Erythroblast (primary cell): ENCODE measurements at regions not wholly inside any gene's neighbourhood (a gene's known extent, or its start where the extent isn't known, plus 50 kb on each side); places are given as distances from the start of the nearest gene placed in this dataset.
"Not testable (repeated sequence)": the region's sequence is repeated elsewhere in the genome, so short reads cannot be mapped to it uniquely, and the experiment has no call there.

Experiments
- DNase-seq, 2 experiments: peaks; one replicate each; lab custom pipeline; 2025; lab: John Stamatoyannopoulos, UW
- GATA1 ChIP-seq: IDR thresholded peaks from 2 replicates; pipeline ENCODE4 v1.6.1; 2011; ENCODE audit warnings: low read depth, mild to moderate bottlenecking, control low read depth, low read length, moderate library complexity
- POLR2A ChIP-seq: IDR thresholded peaks from 2 replicates; pipeline ENCODE4 v1.6.1; 2011; ENCODE audit warnings: mild to moderate bottlenecking, low read length

GRCh38 chr1:228796945-228797344 lies 61.7 kb downstream of the RHOU start:
- not testable (repeated sequence) for DNase-seq

- TF ChIP-seq POLR2A (no peak), GATA1 (no peak)
These were observed 62.8 kb downstream of the RHOU start for GRCh38 chr1:228798035-228798434.

GRCh38 chr1:228798548-228798947 lies 63.3 kb downstream of the RHOU start:
- DNase-seq = no peak
- no peak for TF ChIP-seq GATA1
- TF ChIP-seq POLR2A = no peak

More at GRCh38 chr1:228798035-228798434, 62.8 kb downstream of the RHOU start:
- DNase-seq = no peak

GRCh38 chr1:228799924-228800323 lies 64.6 kb downstream of the RHOU start:
- DNase-seq = no peak
- TF ChIP-seq GATA1 (no peak), POLR2A (no peak)

- TF ChIP-seq POLR2A = no peak
- TF ChIP-seq GATA1 = no peak
- DNase-seq = no peak
These were observed 65.8 kb downstream of the RHOU start for GRCh38 chr1:228801068-228801467.

- no peak for DNase-seq
- TF ChIP-seq POLR2A (no peak), GATA1 (no peak)
These were observed 67.3 kb downstream of the RHOU start for GRCh38 chr1:228802386-228803220.

GRCh38 chr1:228803421-228803820 lies 68.1 kb downstream of the RHOU start:
- DNase-seq = no peak
- no peak for TF ChIP-seq GATA1
- no peak for TF ChIP-seq POLR2A

GRCh38 chr1:228804173-228804572 lies 68.9 kb downstream of the RHOU start:
- TF ChIP-seq GATA1 (no peak), POLR2A (no peak)
- DNase-seq = no peak

GRCh38 chr1:228804640-228805413 lies 69.5 kb downstream of the RHOU start:
- no peak for DNase-seq
- TF ChIP-seq POLR2A = no peak
- no peak for TF ChIP-seq GATA1

GRCh38 chr1:228807904-228808605 lies 72.8 kb downstream of the RHOU start:
- TF ChIP-seq GATA1 (no peak), POLR2A (no peak)
- DNase-seq = no peak

- no peak for TF ChIP-seq GATA1
- TF ChIP-seq POLR2A = no peak
- no peak for DNase-seq
These were observed 74.5 kb downstream of the RHOU start for GRCh38 chr1:228809621-228810394.

GRCh38 chr1:228810395-228810758 lies 75.1 kb downstream of the RHOU start:
- no peak for DNase-seq
- TF ChIP-seq POLR2A (no peak), GATA1 (no peak)

GRCh38 chr1:228810878-228811711 lies 75.8 kb downstream of the RHOU start:
- no peak for TF ChIP-seq GATA1
- no peak for TF ChIP-seq POLR2A
- DNase-seq = no peak
